HEK293T (cell line): ENCODE measurements at regions not wholly inside any gene's neighbourhood (a gene's known extent, or its start where the extent isn't known, plus 50 kb on each side); places are given as distances from the start of the nearest gene placed in this dataset.
"Not testable (repeated sequence)": the region's sequence is repeated elsewhere in the genome, so short reads cannot be mapped to it uniquely, and the experiment has no call there.

Experiments used
- CTCF ChIA-PET: fragments of 350-600 bp; formaldehyde crosslinking; extraction: SDS; loops from one replicate; lab custom pipeline; 2021; ENCODE audit warnings: antibody characterized with exemption, inconsistent platforms; lab: Yijun Ruan, JAX
- POLR2A ChIA-PET: fragments of 350-600 bp; formaldehyde crosslinking; extraction: SDS; loops from one replicate; lab custom pipeline; 2020; ENCODE audit warnings: antibody characterized with exemption, inconsistent platforms; lab: Yijun Ruan, JAX
- DNase-seq: peaks from one replicate; pipeline ENCODE4 v3.0.0; 2012; ENCODE audit warnings: mixed read lengths; ENCODE audit errors: extremely low spot score
- ARNT ChIP-seq: fragments of 450-650 bp; IDR thresholded peaks from 2 replicates; pipeline ENCODE4 v1.6.1; 2017; ENCODE audit warnings: mild to moderate bottlenecking
- BHLHE40 ChIP-seq: fragments of 450-650 bp; IDR thresholded peaks from 2 replicates; pipeline ENCODE4 v1.6.1; 2016; ENCODE audit warnings: mild to moderate bottlenecking, moderate library complexity, borderline replicate concordance
- CTBP1 ChIP-seq: fragments of 450-650 bp; IDR thresholded peaks from 2 replicates; pipeline ENCODE4 v1.6.1; 2016; ENCODE audit warnings: borderline replicate concordance
- ELF4 ChIP-seq: fragments of 450-650 bp; IDR thresholded peaks from 2 replicates; pipeline ENCODE4 v1.6.1; 2017; ENCODE audit warnings: antibody characterized with exemption
- FOXA1 ChIP-seq: fragments of 450-650 bp; IDR thresholded peaks from 2 replicates; pipeline ENCODE4 v1.6.1; 2016; ENCODE audit warnings: mild to moderate bottlenecking
- FOXK2 ChIP-seq: fragments of 450-650 bp; IDR thresholded peaks from 2 replicates; pipeline ENCODE4 v1.6.1; 2016; ENCODE audit warnings: mild to moderate bottlenecking
- FOXM1 ChIP-seq: fragments of 450-650 bp; IDR thresholded peaks from 2 replicates; pipeline ENCODE4 v1.6.1; 2017; ENCODE audit warnings: mild to moderate bottlenecking, borderline replicate concordance
- HDGF ChIP-seq: fragments of 450-650 bp; IDR thresholded peaks from 2 replicates; pipeline ENCODE4 v1.6.1; 2017; ENCODE audit warnings: antibody characterized with exemption, borderline replicate concordance
- L3MBTL2 ChIP-seq: fragments of 450-650 bp; conservative IDR thresholded peaks from 2 replicates; pipeline ENCODE4 v1.6.1; 2016; ENCODE audit warnings: mild to moderate bottlenecking
- LEF1 ChIP-seq: fragments of 450-650 bp; IDR thresholded peaks from 2 replicates; pipeline ENCODE4 v1.6.1; 2017; ENCODE audit warnings: mild to moderate bottlenecking, borderline replicate concordance
- NFRKB ChIP-seq: fragments of 450-650 bp; IDR thresholded peaks from 2 replicates; pipeline ENCODE4 v1.6.1; 2016; ENCODE audit warnings: mild to moderate bottlenecking, moderate library complexity
- SP1 ChIP-seq: fragments of 450-650 bp; IDR thresholded peaks from 2 replicates; pipeline ENCODE4 v1.6.1; 2017
- SUZ12 ChIP-seq: fragments of 450-650 bp; IDR thresholded peaks from 2 replicates; pipeline ENCODE4 v1.6.1; 2016; ENCODE audit warnings: mild to moderate bottlenecking
- TARDBP ChIP-seq: fragments of 450-650 bp; IDR thresholded peaks from 2 replicates; pipeline ENCODE4 v1.6.1; 2016
- ZNF384 ChIP-seq: fragments of 450-650 bp; IDR thresholded peaks from 2 replicates; pipeline ENCODE4 v1.6.1; 2016
- TF ChIP-seq, protein P1 (sequence below): fragments of 450-650 bp; IDR thresholded peaks from 2 replicates; pipeline ENCODE4 v1.6.1; 2016

DNA sequence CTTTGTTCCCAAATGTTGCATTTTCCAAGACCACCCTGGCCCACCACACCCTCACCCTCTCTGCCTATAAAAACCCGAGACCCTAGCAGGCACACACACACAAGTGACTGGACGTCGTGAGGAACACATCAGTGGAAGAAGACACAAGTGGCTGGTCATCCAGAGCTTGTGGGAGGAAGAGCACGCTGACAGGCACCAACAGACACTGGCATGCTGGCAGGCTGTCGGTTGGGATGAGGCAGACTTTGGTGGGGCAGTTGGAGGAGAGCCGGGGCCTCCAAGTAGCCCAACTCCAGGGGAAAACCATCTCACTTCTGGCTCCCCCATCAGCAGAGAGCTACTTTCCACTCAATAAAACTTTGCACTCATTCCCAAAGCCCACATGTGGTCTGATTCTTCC lies 225.5 kb upstream of the ZEB2 start:
- CTCF ChIA-PET: no interaction called here
- TF ChIP-seq ELF4: no peak
- no peak for TF ChIP-seq ARNT
- TF ChIP-seq FOXM1: no peak
- TF ChIP-seq HDGF: no peak
- TF ChIP-seq FOXA1: no peak
- TF ChIP-seq SUZ12: no peak
- TF ChIP-seq NFRKB: no peak
- no peak for TF ChIP-seq CTBP1
- TF ChIP-seq, protein P1, sequence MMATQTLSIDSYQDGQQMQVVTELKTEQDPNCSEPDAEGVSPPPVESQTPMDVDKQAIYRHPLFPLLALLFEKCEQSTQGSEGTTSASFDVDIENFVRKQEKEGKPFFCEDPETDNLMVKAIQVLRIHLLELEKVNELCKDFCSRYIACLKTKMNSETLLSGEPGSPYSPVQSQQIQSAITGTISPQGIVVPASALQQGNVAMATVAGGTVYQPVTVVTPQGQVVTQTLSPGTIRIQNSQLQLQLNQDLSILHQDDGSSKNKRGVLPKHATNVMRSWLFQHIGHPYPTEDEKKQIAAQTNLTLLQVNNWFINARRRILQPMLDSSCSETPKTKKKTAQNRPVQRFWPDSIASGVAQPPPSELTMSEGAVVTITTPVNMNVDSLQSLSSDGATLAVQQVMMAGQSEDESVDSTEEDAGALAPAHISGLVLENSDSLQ: no peak
- POLR2A ChIA-PET: no interaction called here

DNA sequence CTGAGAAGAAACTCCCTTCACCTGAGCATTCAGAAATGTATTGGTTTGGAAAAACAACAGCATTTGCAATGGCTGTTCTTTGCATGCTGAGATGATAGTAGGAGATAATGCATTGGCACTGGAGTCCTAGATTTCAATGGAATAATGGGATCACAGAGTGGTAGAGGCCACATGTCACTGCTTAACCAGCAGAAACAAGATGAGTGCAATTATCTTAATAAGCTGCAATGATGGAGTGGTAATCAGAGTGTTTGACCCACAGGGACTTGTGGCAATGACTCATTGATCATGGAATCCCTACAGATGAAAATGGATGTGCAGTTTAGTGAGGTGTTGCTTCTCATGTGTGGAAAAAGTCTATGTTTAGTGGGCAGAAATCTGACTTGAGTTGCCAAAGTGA lies 218.8 kb upstream of the ZEB2 start:
- TF ChIP-seq CTBP1: no peak
- no peak for TF ChIP-seq L3MBTL2
- TF ChIP-seq FOXA1: no peak
- no peak for TF ChIP-seq LEF1
- TF ChIP-seq, protein P1: no peak
- no peak for TF ChIP-seq ELF4
- no peak for TF ChIP-seq NFRKB
- TF ChIP-seq TARDBP: no peak
- TF ChIP-seq SP1: no peak
- TF ChIP-seq HDGF: no peak
- no peak for TF ChIP-seq SUZ12
- no peak for TF ChIP-seq ZNF384
- CTCF ChIA-PET: no interaction called here
- POLR2A ChIA-PET: no interaction called here
- DNase-seq: no peak

More for the DNA sequence above, 225.5 kb upstream of the ZEB2 start:
- DNase-seq: no peak

DNA sequence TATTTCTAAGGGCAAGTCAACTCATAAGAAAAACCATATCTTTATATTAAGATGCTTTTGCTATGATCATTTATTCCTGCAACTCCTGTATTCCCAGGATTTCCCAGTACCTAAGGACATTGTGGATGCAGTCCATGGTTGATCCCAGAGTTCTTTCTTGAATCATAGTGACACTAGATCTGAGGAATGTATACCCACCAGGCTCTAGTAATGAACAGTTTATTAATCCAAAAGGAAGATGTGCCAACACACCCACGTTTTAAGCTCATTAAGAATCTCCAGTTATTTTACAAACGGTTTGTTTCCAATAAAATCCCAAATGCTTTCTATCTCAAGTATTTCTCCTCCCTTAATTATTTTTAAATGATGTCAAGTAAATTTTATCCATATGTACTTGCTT lies 210.8 kb upstream of the ZEB2 start:
- CTCF ChIA-PET: no interaction called here

DNA sequence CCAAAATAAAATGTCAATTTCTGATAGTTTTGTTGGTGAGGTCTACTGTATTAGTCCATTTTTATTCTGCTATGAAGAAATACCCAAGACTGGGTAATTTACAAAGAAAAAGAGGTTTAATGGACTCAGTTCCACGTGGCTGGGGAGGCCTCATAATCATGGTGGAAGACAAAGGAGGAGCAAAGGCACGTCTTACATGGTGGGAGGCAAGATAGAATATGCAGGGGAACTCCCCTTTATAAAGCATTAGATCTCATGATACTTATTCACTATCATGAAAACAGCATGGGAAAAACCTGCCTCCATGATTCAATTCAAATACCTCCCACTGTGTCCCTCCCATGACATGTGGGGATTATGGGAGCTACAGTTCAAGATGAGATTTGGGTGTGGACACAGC lies 204.5 kb upstream of the ZEB2 start:
- CTCF ChIA-PET, DNase-seq, POLR2A ChIA-PET: not testable (repeated sequence)

More for the DNA sequence above, 210.8 kb upstream of the ZEB2 start:
- no peak for TF ChIP-seq FOXA1
- TF ChIP-seq, protein P1: no peak
- TF ChIP-seq FOXM1: no peak
- no peak for TF ChIP-seq LEF1
- TF ChIP-seq SP1: no peak
- no peak for TF ChIP-seq TARDBP
- no peak for TF ChIP-seq BHLHE40
- POLR2A ChIA-PET: no interaction called here
- no peak for DNase-seq

DNA sequence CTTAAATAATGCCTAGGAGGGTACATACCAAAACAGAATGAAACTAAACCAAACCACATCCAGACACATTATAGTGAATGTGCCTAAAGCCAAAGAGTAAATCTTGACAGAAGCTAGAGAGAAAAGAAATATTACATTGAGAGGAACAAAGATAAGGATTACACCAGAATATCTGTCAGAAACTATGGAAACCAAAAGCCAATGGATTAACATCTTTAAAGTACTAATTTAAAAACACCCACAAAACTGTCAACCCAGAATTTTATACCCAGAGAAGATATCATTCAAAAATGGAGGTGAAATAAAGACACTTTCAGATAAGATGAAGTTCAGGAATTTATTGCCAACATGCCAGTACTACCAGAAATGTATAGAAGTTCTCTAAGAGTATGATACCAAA lies 198.5 kb upstream of the ZEB2 start:
- DNase-seq: no peak
- TF ChIP-seq LEF1 (no peak), FOXA1 (no peak), TARDBP (no peak), BHLHE40 (no peak), FOXK2 (no peak), ARNT (no peak), SUZ12 (no peak), CTBP1 (no peak), SP1 (no peak), NFRKB (no peak), ELF4 (no peak), ZNF384 (no peak), L3MBTL2 (no peak), HDGF (no peak)
- TF ChIP-seq, protein P1: no peak
- ChIA-PET POLR2A (no interaction called here), CTCF (no interaction called here)

DNA sequence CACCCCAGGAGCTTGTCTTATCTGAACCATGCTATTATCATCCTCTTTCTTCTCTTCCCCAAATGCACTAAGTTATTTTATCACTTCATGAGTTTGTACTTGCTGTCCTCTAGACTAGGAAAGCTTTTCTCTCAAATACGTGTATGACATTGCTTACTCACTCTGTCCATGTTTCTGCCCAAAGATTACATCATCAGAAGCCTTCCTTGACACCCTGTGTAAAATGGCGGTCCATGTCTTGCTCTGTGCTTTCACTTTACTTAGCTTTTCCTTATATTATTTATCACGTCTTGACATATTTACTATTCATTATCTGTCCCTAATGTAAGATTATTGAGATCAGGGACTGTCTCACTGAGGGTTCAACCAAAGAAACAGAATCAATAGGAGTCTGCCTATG lies 196.1 kb upstream of the ZEB2 start:
- no peak for TF ChIP-seq L3MBTL2
- no peak for TF ChIP-seq FOXA1
- TF ChIP-seq TARDBP: no peak
- no peak for TF ChIP-seq SP1
- TF ChIP-seq FOXK2: no peak
- TF ChIP-seq LEF1: no peak
- no peak for TF ChIP-seq BHLHE40
- no peak for TF ChIP-seq ARNT
- TF ChIP-seq FOXM1: no peak
- no peak for TF ChIP-seq ZNF384
- no peak for DNase-seq
- ChIA-PET CTCF (no interaction called here), POLR2A (no interaction called here)
